Keratinocyte (primary cell): ENCODE measurements at regions not wholly inside any gene's neighbourhood (a gene's known extent, or its start where the extent isn't known, plus 50 kb on each side); places are given as distances from the start of the nearest gene placed in this dataset.

Experiments
- CTCF ChIP-seq, 3 experiments: IDR thresholded peaks in 1 of 3; conservative IDR thresholded peaks in 1 of 3; optimal IDR thresholded peaks in 1 of 3; 2 replicates in 2 of 3; 3 replicates in 1 of 3; pipeline versions ENCODE3 to v1.5.1; 2011; ENCODE audit warnings: low read length in 3 of 3, mild to moderate bottlenecking in 3 of 3, moderate library complexity in 2 of 3, control low read depth in 1 of 3, inconsistent platforms in 1 of 3; ENCODE audit not compliant: insufficient read depth in 2 of 3; ENCODE audit errors: extremely low read depth in 1 of 3
- EZH2 ChIP-seq: IDR thresholded peaks from one replicate; pipeline ENCODE4 v1.6.1; 2012; ENCODE audit warnings: inconsistent platforms, mild to moderate bottlenecking, low read length, moderate library complexity

- TF ChIP-seq CTCF (optimal IDR thresholded peaks at IDR 0.05 in 1 of 3, IDR thresholded peaks at IDR 0.05 in 1 of 3, conservative IDR thresholded peaks at IDR 0.05 in 1 of 3; ENCODE audit: extremely low read depth in 1 of 3, insufficient read depth in 2 of 3, low read length in 3 of 3): no peak
- TF ChIP-seq EZH2: no peak
Measured at GRCh38 chrX:96224279-96224678, 460.4 kb upstream of the DIAPH2 start.
